ENCODE measurements at regions not wholly inside any gene's neighbourhood (a gene's known extent, or its start where the extent isn't known, plus 50 kb on each side); places are given as distances from the start of the nearest gene placed in this dataset.
"Not testable (repeated sequence)": the region's sequence is repeated elsewhere in the genome, so short reads cannot be mapped to it uniquely, and the experiment has no call there.

DNA sequence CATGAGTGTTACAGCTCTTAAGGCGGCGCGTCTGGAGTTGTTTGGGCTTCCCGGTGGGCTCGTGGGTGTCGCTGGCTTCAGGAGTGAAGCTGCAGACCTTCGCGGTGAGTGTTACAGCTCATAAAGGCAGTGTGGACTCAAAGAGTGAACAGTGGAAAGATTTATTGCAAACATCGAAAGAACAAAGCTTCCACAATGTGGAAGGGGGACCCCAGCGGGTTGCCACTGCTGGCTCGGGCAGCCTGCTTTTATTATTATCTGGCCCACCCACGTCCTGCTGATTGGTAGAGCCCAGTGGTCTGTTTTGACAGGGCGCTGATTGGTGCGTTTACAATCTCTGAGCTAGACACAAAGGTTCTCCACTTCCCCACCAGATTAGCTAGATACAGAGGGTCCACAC is 405.7 kb downstream of the HLX start:
- not testable (repeated sequence) for H3K4me3 Mint-ChIP-seq; H3K4me1 Mint-ChIP-seq; H3K27ac Mint-ChIP-seq; H3K36me3 Mint-ChIP-seq; H3K27me3 Mint-ChIP-seq (ENCODE audit: low read depth in 3 of 3); DNase-seq; H3K9me3 Mint-ChIP-seq

GRCh38 chr1:221285458-221286210 is 406.4 kb downstream of the HLX start:
- H3K9me3 Mint-ChIP-seq; H3K27me3 Mint-ChIP-seq (ENCODE audit: low read depth in 3 of 3); H3K36me3 Mint-ChIP-seq; H3K4me3 Mint-ChIP-seq; H3K27ac Mint-ChIP-seq; H3K4me1 Mint-ChIP-seq; DNase-seq: not testable (repeated sequence)

- H3K4me3 Mint-ChIP-seq: no peak overlapping the region
- H3K27me3 Mint-ChIP-seq (ENCODE audit: low read depth in 3 of 3): peaks cover 0 to 6% (median 3%) of the 10 kb centered on the region in 3 donors
- no peak for DNase-seq
- peaks cover 0 to 4% (median 0%) of the 10 kb centered on the region in 6 donors for H3K9me3 Mint-ChIP-seq
- no peaks in the 10 kb centered on the region for H3K4me1 Mint-ChIP-seq
- no peak overlapping the region for H3K27ac Mint-ChIP-seq
- no peaks in the 10 kb centered on the region for H3K36me3 Mint-ChIP-seq
Measured at GRCh38 chr1:221286399-221286798, 407.2 kb downstream of the HLX start.

GRCh38 chr1:221289103-221289502 is 409.9 kb downstream of the HLX start:
- no peaks in the 10 kb centered on the region for H3K36me3 Mint-ChIP-seq
- no peak overlapping the region for H3K27ac Mint-ChIP-seq
- H3K9me3 Mint-ChIP-seq: no peaks in the 10 kb centered on the region

DNA sequence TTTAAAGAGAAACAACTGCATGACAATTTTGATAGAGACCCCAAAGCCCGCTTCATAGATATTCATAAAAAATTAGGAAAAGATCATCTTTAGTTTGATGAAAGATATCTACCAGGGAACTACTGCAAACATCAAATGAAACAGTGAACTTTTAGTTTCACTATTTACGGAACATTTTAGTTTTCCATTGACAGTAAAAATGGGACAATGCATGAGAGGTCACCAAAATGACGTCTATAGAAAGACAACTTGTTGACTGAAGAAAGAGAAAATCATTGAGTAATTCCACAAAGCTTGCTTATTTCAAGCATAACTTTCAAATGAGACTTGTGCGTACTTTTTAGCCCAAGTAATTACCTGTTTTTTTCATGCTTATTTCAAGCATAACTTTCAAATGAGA is 411.4 kb downstream of the HLX start:
- Mint-ChIP-seq H3K9me3 (no peaks in the 10 kb centered on the region), H3K27me3 (ENCODE audit: low read depth in 3 of 3) (no peaks in the 10 kb centered on the region), H3K27ac (no peak overlapping the region), H3K4me1 (no peaks in the 10 kb centered on the region), H3K36me3 (no peaks in the 10 kb centered on the region), H3K4me3 (no peak overlapping the region)
- no peak for DNase-seq

More at GRCh38 chr1:221289103-221289502, 409.9 kb downstream of the HLX start:
- DNase-seq: no peak
- Mint-ChIP-seq H3K4me3 (no peak overlapping the region), H3K4me1 (no peaks in the 10 kb centered on the region), H3K27me3 (ENCODE audit: low read depth in 3 of 3) (no peaks in the 10 kb centered on the region)

- DNase-seq: no peak
- Mint-ChIP-seq H3K4me3 (no peak overlapping the region), H3K36me3 (no peaks in the 10 kb centered on the region), H3K27ac (no peak overlapping the region), H3K9me3 (no peaks in the 10 kb centered on the region), H3K27me3 (ENCODE audit: low read depth in 3 of 3) (no peaks in the 10 kb centered on the region), H3K4me1 (no peaks in the 10 kb centered on the region)
Measured at GRCh38 chr1:221291113-221291512, 411.9 kb downstream of the HLX start.

DNA sequence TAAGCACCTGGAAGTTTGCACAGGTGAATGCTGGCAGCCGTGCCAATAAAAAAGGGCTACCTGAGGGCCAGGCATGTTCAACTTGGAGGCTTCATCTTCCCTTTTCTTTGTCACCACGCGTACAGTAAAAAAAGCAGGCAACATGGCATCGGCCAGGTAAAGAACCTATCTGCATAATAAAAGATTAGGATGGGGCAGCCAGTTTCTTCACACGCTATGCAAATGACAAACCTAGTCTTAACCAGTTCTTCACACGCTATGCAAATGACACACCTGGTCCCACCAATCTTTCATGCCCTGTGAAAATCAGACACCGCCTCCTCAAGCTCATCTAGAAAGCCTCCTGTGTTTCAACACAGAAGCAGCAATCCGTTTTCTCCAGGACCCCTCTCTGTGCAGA is 413.4 kb downstream of the HLX start:
- Mint-ChIP-seq H3K4me3 (no peak overlapping the region), H3K27me3 (ENCODE audit: low read depth in 3 of 3) (no peaks in the 10 kb centered on the region), H3K36me3 (no peaks in the 10 kb centered on the region), H3K4me1 (no peaks in the 10 kb centered on the region), H3K27ac (no peak overlapping the region), H3K9me3 (no peaks in the 10 kb centered on the region)
- no peak for DNase-seq

DNA sequence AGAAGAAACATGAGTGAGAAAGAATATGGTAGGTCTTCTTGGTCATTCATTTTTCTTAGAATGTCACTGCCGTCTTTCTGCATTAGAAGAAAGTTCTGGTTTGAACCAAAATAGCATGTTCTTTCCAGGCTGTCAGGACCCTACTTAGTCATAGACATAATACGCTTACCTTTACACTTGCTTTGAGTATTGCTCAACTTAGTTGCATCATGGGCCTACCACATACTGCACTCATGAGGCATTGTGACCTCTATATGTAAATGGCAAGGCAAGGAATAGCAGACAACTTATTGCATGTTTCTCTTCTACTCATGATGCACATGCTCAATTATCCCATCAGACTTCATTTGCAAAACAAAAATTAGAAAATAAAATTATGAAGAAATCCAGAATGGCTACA is 415.0 kb downstream of the HLX start:
- no peak for DNase-seq
- Mint-ChIP-seq H3K9me3 (no peaks in the 10 kb centered on the region), H3K4me1 (no peaks in the 10 kb centered on the region), H3K27me3 (ENCODE audit: low read depth in 3 of 3) (no peaks in the 10 kb centered on the region), H3K27ac (no peak overlapping the region), H3K36me3 (no peaks in the 10 kb centered on the region), H3K4me3 (no peak overlapping the region)

- Mint-ChIP-seq H3K4me1 (no peaks in the 10 kb centered on the region), H3K9me3 (peaks cover 0 to 3% (median 0%) of the 10 kb centered on the region in 6 donors), H3K36me3 (no peaks in the 10 kb centered on the region), H3K27me3 (ENCODE audit: low read depth in 3 of 3) (peaks cover 0 to 8% (median 6%) of the 10 kb centered on the region in 3 donors), H3K27ac (no peak overlapping the region), H3K4me3 (no peak overlapping the region)
- DNase-seq: no peak
Measured at GRCh38 chr1:221302357-221302756, 423.1 kb downstream of the HLX start.

DNA sequence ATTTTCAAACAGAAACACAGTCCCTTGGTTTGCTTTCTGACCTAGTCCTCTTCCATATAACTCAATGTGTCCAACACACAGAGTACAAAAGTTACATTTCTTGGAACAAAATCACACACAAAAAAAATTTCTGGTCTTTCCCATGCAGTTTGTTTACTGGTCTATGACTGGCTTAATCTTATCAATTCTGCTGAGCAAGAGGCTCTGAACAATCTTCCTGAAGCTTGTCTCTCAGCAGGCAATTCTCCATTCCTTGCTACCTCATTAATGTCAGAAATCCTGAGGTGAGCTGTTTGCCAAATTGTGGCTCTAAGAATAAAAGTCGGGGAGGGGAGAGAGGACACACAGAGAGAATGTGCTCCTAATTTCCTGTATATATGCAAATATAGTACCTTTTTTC is 423.6 kb downstream of the HLX start:
- peaks cover 0 to 8% (median 6%) of the 10 kb centered on the region in 3 donors for H3K27me3 Mint-ChIP-seq (ENCODE audit: low read depth in 3 of 3)
- no peak for DNase-seq
- H3K9me3 Mint-ChIP-seq: peaks cover 0 to 3% (median 0%) of the 10 kb centered on the region in 6 donors
- H3K36me3 Mint-ChIP-seq: no peaks in the 10 kb centered on the region
- no peak overlapping the region for H3K27ac Mint-ChIP-seq
- no peak overlapping the region for H3K4me3 Mint-ChIP-seq
- H3K4me1 Mint-ChIP-seq: no peaks in the 10 kb centered on the region

- no peaks in the 10 kb centered on the region for H3K36me3 Mint-ChIP-seq
Measured at GRCh38 chr1:221303623-221304022, 424.4 kb downstream of the HLX start.

GRCh38 chr1:221306239-221306638 is 427.0 kb downstream of the HLX start:
- Mint-ChIP-seq H3K27ac (no peak overlapping the region), H3K36me3 (no peaks in the 10 kb centered on the region), H3K9me3 (peaks cover 0 to 3% (median 0%) of the 10 kb centered on the region in 6 donors), H3K4me1 (no peaks in the 10 kb centered on the region), H3K4me3 (no peak overlapping the region), H3K27me3 (ENCODE audit: low read depth in 3 of 3) (peaks cover 0 to 4% (median 3%) of the 10 kb centered on the region in 3 donors)
- DNase-seq: no peak

More at GRCh38 chr1:221303623-221304022, 424.4 kb downstream of the HLX start:
- no peak for DNase-seq
- Mint-ChIP-seq H3K9me3 (peaks cover 0 to 3% (median 0%) of the 10 kb centered on the region in 6 donors), H3K4me3 (no peak overlapping the region), H3K27me3 (ENCODE audit: low read depth in 3 of 3) (peaks cover 0 to 8% (median 6%) of the 10 kb centered on the region in 3 donors), H3K27ac (no peak overlapping the region), H3K4me1 (no peaks in the 10 kb centered on the region)

GRCh38 chr1:221308534-221309511 is 429.6 kb downstream of the HLX start:
- H3K27me3 Mint-ChIP-seq (ENCODE audit: low read depth in 3 of 3): peaks cover 0 to 3% (median under 1%) of the 10 kb centered on the region in 3 donors
- no peaks in the 10 kb centered on the region for H3K36me3 Mint-ChIP-seq
- no peaks in the 10 kb centered on the region for H3K4me1 Mint-ChIP-seq
- H3K9me3 Mint-ChIP-seq: peaks cover 0 to 5% (median 0%) of the 10 kb centered on the region in 6 donors
- no peak for DNase-seq
- H3K27ac Mint-ChIP-seq: no peak overlapping the region
- H3K4me3 Mint-ChIP-seq: no peak overlapping the region

- no peak for DNase-seq
- Mint-ChIP-seq H3K9me3 (peaks cover 0 to 5% (median 0%) of the 10 kb centered on the region in 6 donors), H3K4me1 (no peaks in the 10 kb centered on the region), H3K4me3 (no peak overlapping the region), H3K27me3 (ENCODE audit: low read depth in 3 of 3) (peaks cover 2 to 3% (median 3%) of the 10 kb centered on the region in 3 donors), H3K27ac (no peak overlapping the region), H3K36me3 (no peaks in the 10 kb centered on the region)
Measured at GRCh38 chr1:221309723-221310122, 430.5 kb downstream of the HLX start.

All from immature natural killer cell (primary cell).